ENCODE measurements at regions not wholly inside any gene's neighbourhood (a gene's known extent, or its start where the extent isn't known, plus 50 kb on each side); places are given as distances from the start of the nearest gene placed in this dataset.

GRCh38 chr11:128331317-128331716 is 256.0 kb downstream of the ETS1 start:
- Histone ChIP-seq H3K4me2 (no peak overlapping the region), H3K4me3 (no peak overlapping the region), H3K4me1 (no peaks in the 10 kb centered on the region), H3K27ac (no peak overlapping the region), H3K9me3 (no peaks in the 10 kb centered on the region)
- ATAC-seq, result no peak
- FAIRE-seq, result no peak
- no peak for TF ChIP-seq MAZ (IDR thresholded peaks at IDR 0.05; ENCODE audit: borderline replicate concordance, low read depth, low read length)
- no peak for TF ChIP-seq RARB (CRISPR knock-in tag; IDR thresholded peaks at IDR 0.05)
- TF ChIP-seq ESRRA (IDR thresholded peaks at IDR 0.05; ENCODE audit: borderline replicate concordance, low read length), result no peak
- TF ChIP-seq ZFP36 (IDR thresholded peaks at IDR 0.05; ENCODE audit: borderline replicate concordance, partially characterized antibody), result no peak
- TF ChIP-seq POLR2AphosphoS2 (conservative IDR thresholded peaks at IDR 0.05; ENCODE audit: low read length), result no peak
- no peak for TF ChIP-seq BCL3 (IDR thresholded peaks at IDR 0.05)
- TF ChIP-seq HOXB13 (CRISPR knock-in tag; IDR thresholded peaks at IDR 0.05; ENCODE audit: low read depth), result no peak
- TF ChIP-seq CBX8 (IDR thresholded peaks at IDR 0.05), result no peak
- TF ChIP-seq TP53 (CRISPR knock-in tag; IDR thresholded peaks at IDR 0.05), result no peak
- no peak for TF ChIP-seq HDAC2 (IDR thresholded peaks at IDR 0.05)
- CTCF ChIA-PET, result no interaction called here
- 71% methylated on average over 3 of the region's 3 CpGs for WGBS (ENCODE audit: missing lambda C conversion rate)
- no peak for DNase-seq (ENCODE audit: low read depth in 1 of 2, low spot score in 1 of 2)
- POLR2A ChIA-PET, result no interaction called here

- H3K9me3 ChIP-seq, result no peaks in the 10 kb centered on the region
- TF ChIP-seq CHD2 (IDR thresholded peaks at IDR 0.05; ENCODE audit: low read length, partially characterized antibody), result no peak
- no peak for TF ChIP-seq POLR2A (IDR thresholded peaks at IDR 0.05; ENCODE audit: low read length)
- TF ChIP-seq JUN (IDR thresholded peaks at IDR 0.05), result no peak
- no peak for TF ChIP-seq PHF8 (IDR thresholded peaks at IDR 0.05; ENCODE audit: borderline replicate concordance, low read depth)
- no peak for TF ChIP-seq RFX5 (IDR thresholded peaks at IDR 0.05)
- no peak for TF ChIP-seq MAX (IDR thresholded peaks at IDR 0.05)
- no peak for TF ChIP-seq BCL3 (IDR thresholded peaks at IDR 0.05)
- no peak for TF ChIP-seq CBX8 (IDR thresholded peaks at IDR 0.05)
- TF ChIP-seq EP300 (IDR thresholded peaks at IDR 0.05), result no peak
- no peak for TF ChIP-seq EHMT2 (IDR thresholded peaks at IDR 0.05; ENCODE audit: low read depth)
- no peak for TF ChIP-seq BHLHE40 (IDR thresholded peaks at IDR 0.05; ENCODE audit: low read depth, low read length)
- TF ChIP-seq RNF2 (IDR thresholded peaks at IDR 0.05; ENCODE audit: borderline replicate concordance, low read depth), result no peak
- TF ChIP-seq EHF (CRISPR knock-in tag; IDR thresholded peaks at IDR 0.05), result no peak
- no peak for TF ChIP-seq KDM5A (IDR thresholded peaks at IDR 0.05)
- TF ChIP-seq TP53 (CRISPR knock-in tag; IDR thresholded peaks at IDR 0.05), result no peak
- no peak for TF ChIP-seq NFE2L2 (conservative IDR thresholded peaks at IDR 0.05; ENCODE audit: low read length)
- DNase-seq (ENCODE audit: low read depth in 1 of 2, low spot score in 1 of 2), result no peak
- H3K4me3 ChIP-seq, result no peak overlapping the region
- H3K27ac ChIP-seq, result no peak overlapping the region
- 70% methylated on average over 2 of the region's 2 CpGs for WGBS (ENCODE audit: missing lambda C conversion rate)
- ATAC-seq, result no peak
- CTCF ChIA-PET, result no interaction called here
- no peak for FAIRE-seq
- no peaks in the 10 kb centered on the region for H3K4me1 ChIP-seq
- POLR2A ChIA-PET, result no interaction called here
- no peak overlapping the region for H3K4me2 ChIP-seq
Observed at GRCh38 chr11:128330203-128330602, 257.2 kb downstream of the ETS1 start.

- CTCF ChIA-PET, result no interaction called here
- Histone ChIP-seq H3K4me1 (no peaks in the 10 kb centered on the region), H3K9me3 (no peaks in the 10 kb centered on the region), H3K4me3 (no peak overlapping the region), H3K27ac (no peak overlapping the region), H3K4me2 (no peak overlapping the region)
- POLR2A ChIA-PET, result no interaction called here
- WGBS (ENCODE audit: missing lambda C conversion rate), result 64% methylated on average over 8 of the region's 9 CpGs
- TF ChIP-seq HOXA7 (CRISPR knock-in tag; IDR thresholded peaks at IDR 0.05) (no peak), NFE2L2 (conservative IDR thresholded peaks at IDR 0.05; ENCODE audit: low read length) (no peak), CTCF (IDR thresholded peaks at IDR 0.05) (no peak), ZSCAN20 (CRISPR knock-in tag; IDR thresholded peaks at IDR 0.05) (no peak), EHF (CRISPR knock-in tag; IDR thresholded peaks at IDR 0.05) (no peak), ZC3H11A (IDR thresholded peaks at IDR 0.05) (no peak), KDM5A (IDR thresholded peaks at IDR 0.05) (no peak)
- DNase-seq (ENCODE audit: low read depth in 1 of 2, low spot score in 1 of 2) (no peak), FAIRE-seq (no peak), ATAC-seq (no peak)
Observed at GRCh38 chr11:128328955-128329551, 258.3 kb downstream of the ETS1 start.
